ENCODE measurements at regions not wholly inside any gene's neighbourhood (a gene's known extent, or its start where the extent isn't known, plus 50 kb on each side); places are given as distances from the start of the nearest gene placed in this dataset.
"Not testable (repeated sequence)": the region's sequence is repeated elsewhere in the genome, so short reads cannot be mapped to it uniquely, and the experiment has no call there.

DNA sequence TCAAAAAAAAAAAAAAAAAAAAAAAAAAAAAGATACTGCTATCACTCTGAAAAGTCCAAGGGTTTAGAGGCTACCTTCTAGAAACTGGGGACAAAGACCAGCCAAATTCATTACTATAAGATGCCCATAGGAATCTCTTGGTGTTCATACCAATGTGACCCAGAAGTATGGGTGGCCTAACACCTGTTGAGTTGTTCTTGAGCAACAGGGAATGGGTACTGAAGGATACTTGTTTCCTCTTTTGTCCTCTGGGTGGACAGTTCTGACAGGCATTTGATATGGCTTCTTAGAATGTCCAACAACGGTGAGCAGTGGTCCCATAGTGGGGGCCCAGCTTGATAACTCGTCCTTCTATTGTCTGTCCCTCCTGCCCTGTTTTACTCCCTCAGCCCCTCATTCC is 141.4 kb upstream of the PLEKHM1 start:
- DNase-seq (ENCODE audit: low read depth) = no peak
- H3K4me3 ChIP-seq (replicated peaks; ENCODE audit: low read depth, low read length) = no peak overlapping the region
- TF ChIP-seq, protein P1, sequence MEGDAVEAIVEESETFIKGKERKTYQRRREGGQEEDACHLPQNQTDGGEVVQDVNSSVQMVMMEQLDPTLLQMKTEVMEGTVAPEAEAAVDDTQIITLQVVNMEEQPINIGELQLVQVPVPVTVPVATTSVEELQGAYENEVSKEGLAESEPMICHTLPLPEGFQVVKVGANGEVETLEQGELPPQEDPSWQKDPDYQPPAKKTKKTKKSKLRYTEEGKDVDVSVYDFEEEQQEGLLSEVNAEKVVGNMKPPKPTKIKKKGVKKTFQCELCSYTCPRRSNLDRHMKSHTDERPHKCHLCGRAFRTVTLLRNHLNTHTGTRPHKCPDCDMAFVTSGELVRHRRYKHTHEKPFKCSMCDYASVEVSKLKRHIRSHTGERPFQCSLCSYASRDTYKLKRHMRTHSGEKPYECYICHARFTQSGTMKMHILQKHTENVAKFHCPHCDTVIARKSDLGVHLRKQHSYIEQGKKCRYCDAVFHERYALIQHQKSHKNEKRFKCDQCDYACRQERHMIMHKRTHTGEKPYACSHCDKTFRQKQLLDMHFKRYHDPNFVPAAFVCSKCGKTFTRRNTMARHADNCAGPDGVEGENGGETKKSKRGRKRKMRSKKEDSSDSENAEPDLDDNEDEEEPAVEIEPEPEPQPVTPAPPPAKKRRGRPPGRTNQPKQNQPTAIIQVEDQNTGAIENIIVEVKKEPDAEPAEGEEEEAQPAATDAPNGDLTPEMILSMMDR (IDR thresholded peaks at IDR 0.05; ENCODE audit: low read length, missing control alignments) = no peak

DNA sequence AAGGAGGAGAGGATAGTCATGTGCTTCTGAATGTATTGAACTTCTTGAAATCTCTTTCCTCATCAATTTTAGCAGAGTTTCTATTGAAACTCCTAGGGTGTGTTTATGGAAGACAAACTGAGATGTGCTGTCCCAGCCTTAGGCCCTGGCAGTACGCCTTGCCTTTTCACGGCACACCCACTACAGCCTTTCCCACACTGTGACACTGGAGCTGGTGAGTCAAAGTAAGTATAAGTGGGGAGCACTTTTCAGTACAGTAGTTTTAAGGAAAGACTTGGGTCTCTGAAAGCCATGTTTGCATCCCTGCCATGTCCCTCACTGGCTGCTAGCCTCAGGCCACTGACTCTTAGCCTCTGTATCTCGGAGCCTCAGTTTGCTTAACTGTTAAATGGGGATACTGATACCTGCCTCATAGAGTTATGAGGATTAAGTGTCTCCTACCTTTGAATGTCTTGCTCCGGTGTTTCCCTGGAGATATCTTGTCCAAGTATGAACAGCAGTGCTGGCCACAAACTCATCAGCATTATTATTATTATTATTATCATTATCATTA is 144.7 kb upstream of the CRHR1 start:
- H3K4me3 ChIP-seq (replicated peaks; ENCODE audit: low read depth, low read length) = no peak overlapping the region
- no peak for DNase-seq (ENCODE audit: low read depth)
- TF ChIP-seq, protein P1 (IDR thresholded peaks at IDR 0.05; ENCODE audit: low read length, missing control alignments) = no peak

GRCh38 chr17:45640141-45640850 is 143.8 kb upstream of the CRHR1 start:
- TF ChIP-seq, protein P1 (IDR thresholded peaks at IDR 0.05; ENCODE audit: low read length, missing control alignments) = peak; percentile 100
- no peak overlapping the region for H3K4me3 ChIP-seq (replicated peaks; ENCODE audit: low read depth, low read length)
- peak; percentile 84 for DNase-seq (ENCODE audit: low read depth)

GRCh38 chr17:45641541-45641940 is 142.6 kb upstream of the CRHR1 start:
- TF ChIP-seq, protein P1 (IDR thresholded peaks at IDR 0.05; ENCODE audit: low read length, missing control alignments) = no peak
- H3K4me3 ChIP-seq (replicated peaks; ENCODE audit: low read depth, low read length) = no peak overlapping the region
- DNase-seq (ENCODE audit: low read depth) = no peak

- H3K4me3 ChIP-seq (replicated peaks; ENCODE audit: low read depth, low read length) = no peak overlapping the region
- no peak for DNase-seq (ENCODE audit: low read depth)
- TF ChIP-seq, protein P1 (IDR thresholded peaks at IDR 0.05; ENCODE audit: low read length, missing control alignments) = no peak
These were observed 140.5 kb upstream of the CRHR1 start for GRCh38 chr17:45643591-45643990.

DNA sequence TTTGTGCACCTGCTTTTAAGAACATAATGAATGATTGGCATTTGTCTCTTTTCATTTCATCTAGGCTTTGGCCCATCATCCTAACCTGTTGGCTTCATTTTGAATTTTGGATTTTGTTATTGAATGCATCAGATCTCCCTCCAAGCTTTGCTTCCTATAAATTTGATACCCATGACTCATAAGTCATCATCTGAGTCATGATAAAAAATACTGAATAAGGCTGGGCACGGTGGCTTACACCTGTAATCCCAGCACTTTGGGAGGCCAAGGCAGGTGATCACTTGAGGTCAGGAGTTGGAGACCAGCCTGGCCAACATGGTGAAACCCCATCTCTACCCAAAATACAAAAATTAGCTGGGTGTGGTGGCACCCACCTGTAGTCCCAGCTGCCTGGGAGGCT is 139.5 kb upstream of the CRHR1 start:
- H3K4me3 ChIP-seq (replicated peaks; ENCODE audit: low read depth, low read length); DNase-seq (ENCODE audit: low read depth): not testable (repeated sequence)

DNA sequence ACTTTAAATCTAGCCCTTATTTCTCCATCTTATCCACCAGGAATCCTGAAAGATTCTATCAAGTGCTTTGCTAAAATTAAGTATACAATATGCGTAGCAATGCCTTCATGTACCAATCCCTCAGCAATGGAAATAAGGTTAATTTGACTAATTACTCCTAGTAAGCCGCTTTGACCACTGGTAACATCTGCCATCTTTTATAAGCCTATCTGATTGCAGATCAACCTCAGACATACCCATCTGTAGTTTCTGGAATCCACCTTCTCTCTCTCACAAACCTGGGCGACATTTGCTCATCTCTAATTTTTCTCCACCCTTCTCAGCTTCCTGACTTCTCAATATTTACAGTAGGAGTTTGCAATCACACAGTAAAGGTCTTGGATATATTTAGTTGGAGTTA is 138.8 kb upstream of the CRHR1 start:
- DNase-seq (ENCODE audit: low read depth) = no peak
- TF ChIP-seq, protein P1 (IDR thresholded peaks at IDR 0.05; ENCODE audit: low read length, missing control alignments) = no peak
- no peak overlapping the region for H3K4me3 ChIP-seq (replicated peaks; ENCODE audit: low read depth, low read length)

Measured in fibroblast of pulmonary artery (primary cell).